M059J (cell line): ENCODE measurements at regions not wholly inside any gene's neighbourhood (a gene's known extent, or its start where the extent isn't known, plus 50 kb on each side); places are given as distances from the start of the nearest gene placed in this dataset.

Experiments used
- DNase-seq: peaks from one replicate; pipeline ENCODE4 v3.0.0-alpha.2; 2012; ENCODE audit warnings: low read depth

GRCh38 chr7:24521917-24522623 is 51.2 kb upstream of the PALS2 start:
- DNase-seq, result no peak
